HG02623 (cell line): ENCODE measurements at regions not wholly inside any gene's neighbourhood (a gene's known extent, or its start where the extent isn't known, plus 50 kb on each side); places are given as distances from the start of the nearest gene placed in this dataset.
"Not testable (repeated sequence)": the region's sequence is repeated elsewhere in the genome, so short reads cannot be mapped to it uniquely, and the experiment has no call there.

Experiments used
- ATAC-seq: cut with Tn5 transposase; IDR thresholded peaks from one replicate; pipeline ENCODE4 v1.9.1; 2021; ENCODE audit warnings: moderate library complexity; ENCODE audit not compliant: unreplicated experiment

- no peak for ATAC-seq
Measured at GRCh38 chr1:8230292-8230621, 87.7 kb upstream of the SLC45A1 start.

- ATAC-seq, result no peak
Measured at GRCh38 chr1:8228253-8228652, 89.7 kb upstream of the SLC45A1 start.

GRCh38 chr1:8227674-8228073 lies 90.2 kb upstream of the SLC45A1 start:
- not testable (repeated sequence) for ATAC-seq

GRCh38 chr1:8226747-8227146 lies 91.2 kb upstream of the SLC45A1 start:
- ATAC-seq, result no peak

GRCh38 chr1:8226024-8226423 lies 91.9 kb upstream of the SLC45A1 start:
- ATAC-seq, result not testable (repeated sequence)

GRCh38 chr1:8223526-8223925 lies 94.4 kb upstream of the SLC45A1 start:
- ATAC-seq, result no peak

- no peak for ATAC-seq
Measured at GRCh38 chr1:8222789-8223188, 95.1 kb upstream of the SLC45A1 start.

- no peak for ATAC-seq
Measured at GRCh38 chr1:8219530-8219929, 98.4 kb upstream of the SLC45A1 start.

- ATAC-seq, result no peak
Measured at GRCh38 chr1:8218351-8219092, 99.4 kb upstream of the SLC45A1 start.

- no peak for ATAC-seq
Measured at GRCh38 chr1:8217809-8218208, 100.1 kb upstream of the SLC45A1 start.

- ATAC-seq, result no peak
Measured at GRCh38 chr1:8217011-8217711, 100.8 kb upstream of the SLC45A1 start.

GRCh38 chr1:8216005-8216404 lies 101.9 kb upstream of the SLC45A1 start:
- no peak for ATAC-seq

GRCh38 chr1:8214501-8215173 lies 103.3 kb upstream of the SLC45A1 start:
- no peak for ATAC-seq

GRCh38 chr1:8213676-8214075 lies 104.2 kb upstream of the SLC45A1 start:
- no peak for ATAC-seq

- ATAC-seq, result no peak
Measured at GRCh38 chr1:8213136-8213535, 104.8 kb upstream of the SLC45A1 start.

- ATAC-seq, result no peak
Measured at GRCh38 chr1:8212580-8213031, 105.3 kb upstream of the SLC45A1 start.

- ATAC-seq, result no peak
Measured at GRCh38 chr1:8211883-8212579, 105.9 kb upstream of the SLC45A1 start.

- ATAC-seq, result no peak
Measured at GRCh38 chr1:8211251-8211882, 106.5 kb upstream of the SLC45A1 start.

- ATAC-seq, result no peak
Measured at GRCh38 chr1:8207202-8207601, 110.7 kb upstream of the SLC45A1 start.

- no peak for ATAC-seq
Measured at GRCh38 chr1:8206391-8206790, 111.5 kb upstream of the SLC45A1 start.

- no peak for ATAC-seq
Measured at GRCh38 chr1:8205771-8206170, 112.1 kb upstream of the SLC45A1 start.
